NCI-H146 treated with DMSO at 0.1 percent for 48 hours (cell line): ENCODE measurements at regions not wholly inside any gene's neighbourhood (a gene's known extent, or its start where the extent isn't known, plus 50 kb on each side); places are given as distances from the start of the nearest gene placed in this dataset.

Experiments used
- DNase-seq: peaks from one replicate; lab custom pipeline; 2025; ENCODE audit not compliant: unreplicated experiment; lab: John Stamatoyannopoulos, UW

GRCh38 chr2:217538719-217539118, 464.1 kb downstream of the TNS1 start:
- DNase-seq, result no peak

DNA sequence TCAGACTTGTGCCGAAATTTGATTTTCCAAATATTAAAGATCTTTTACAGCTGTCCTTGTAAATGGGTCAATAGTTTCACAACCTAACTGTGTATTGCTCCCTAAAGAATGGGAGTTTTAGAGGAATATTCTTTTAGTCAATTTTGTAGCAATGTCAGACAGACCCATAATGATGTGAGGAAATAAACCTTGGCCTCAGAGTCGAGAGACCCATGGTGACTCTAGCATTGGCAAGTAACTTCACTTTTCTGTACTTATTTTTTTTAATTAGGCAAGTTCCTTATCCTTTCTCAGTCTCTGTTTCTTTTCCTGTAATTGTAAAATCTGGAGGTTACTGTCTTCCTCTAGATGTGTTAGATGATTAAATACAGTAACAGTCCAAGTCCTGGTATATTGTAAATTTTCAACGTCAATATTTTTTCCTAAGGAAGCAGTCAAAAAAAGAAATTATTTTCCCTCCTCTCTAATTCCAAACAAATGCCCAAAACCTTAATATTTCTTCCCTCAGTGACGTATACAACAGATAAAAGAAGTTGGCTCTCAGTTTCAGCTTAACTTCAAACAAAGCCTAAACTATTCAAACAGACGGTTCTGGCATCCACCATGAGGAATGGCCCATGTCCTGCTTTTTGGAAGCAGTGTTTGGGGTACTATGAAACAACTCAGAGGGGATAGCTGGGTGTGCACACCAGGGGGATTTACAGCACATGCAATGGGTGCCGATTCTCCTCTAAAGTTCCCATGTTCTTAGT, 466.7 kb downstream of the TNS1 start:
- no peak for DNase-seq

- no peak for DNase-seq
Measured at GRCh38 chr2:217530392-217531090, 472.3 kb downstream of the TNS1 start.

GRCh38 chr2:217529271-217529670, 473.5 kb downstream of the TNS1 start:
- DNase-seq, result no peak

DNA sequence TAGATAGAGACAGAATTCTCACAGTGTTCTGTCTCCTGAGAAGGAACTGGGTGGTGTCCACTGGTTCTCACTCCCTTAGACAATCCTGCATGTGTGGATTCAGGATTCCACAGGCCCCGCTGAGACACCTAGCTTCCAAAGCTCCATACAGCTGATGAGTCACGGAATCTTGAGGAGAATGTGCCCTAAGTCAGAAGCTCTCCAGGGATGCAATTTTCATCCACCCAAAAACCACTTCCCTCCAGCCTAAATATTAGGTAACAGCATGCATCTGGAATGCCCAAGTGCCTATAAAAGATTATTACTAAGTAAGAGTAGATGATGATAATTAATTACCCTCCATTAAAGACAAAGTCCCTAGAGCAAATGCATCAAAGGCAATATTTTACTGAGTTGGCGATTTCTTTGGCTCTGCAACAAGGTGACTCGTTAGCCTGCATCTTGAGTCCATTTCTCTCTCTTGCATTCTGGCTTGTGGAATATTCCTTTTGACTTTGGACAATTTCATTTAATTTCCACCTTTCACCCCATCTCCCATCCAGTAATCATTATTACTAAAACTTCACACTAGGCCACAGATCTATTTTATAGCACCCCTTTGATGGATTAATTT, 475.1 kb downstream of the TNS1 start:
- no peak for DNase-seq

DNA sequence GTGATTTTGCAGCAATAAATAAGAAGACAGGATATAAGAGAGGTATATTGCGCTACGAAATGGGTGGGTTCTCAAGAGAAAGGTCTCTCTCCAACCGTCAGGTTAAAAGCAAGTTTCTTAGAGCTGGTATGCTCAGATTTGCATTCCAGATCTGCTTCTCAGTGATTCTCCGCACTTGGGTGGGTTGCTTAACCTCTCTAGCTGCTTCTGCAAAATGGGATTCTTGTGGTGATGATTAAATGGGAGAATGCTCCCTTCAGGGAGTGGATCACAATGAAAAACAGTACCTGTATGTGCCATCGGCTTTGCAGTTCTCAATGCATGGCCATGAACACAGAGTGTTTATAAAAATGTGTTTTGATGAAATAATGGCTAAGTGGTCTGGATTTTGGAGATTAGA, 477.7 kb downstream of the TNS1 start:
- DNase-seq, result no peak

GRCh38 chr2:217523286-217523685, 479.5 kb downstream of the TNS1 start:
- DNase-seq, result no peak

DNA sequence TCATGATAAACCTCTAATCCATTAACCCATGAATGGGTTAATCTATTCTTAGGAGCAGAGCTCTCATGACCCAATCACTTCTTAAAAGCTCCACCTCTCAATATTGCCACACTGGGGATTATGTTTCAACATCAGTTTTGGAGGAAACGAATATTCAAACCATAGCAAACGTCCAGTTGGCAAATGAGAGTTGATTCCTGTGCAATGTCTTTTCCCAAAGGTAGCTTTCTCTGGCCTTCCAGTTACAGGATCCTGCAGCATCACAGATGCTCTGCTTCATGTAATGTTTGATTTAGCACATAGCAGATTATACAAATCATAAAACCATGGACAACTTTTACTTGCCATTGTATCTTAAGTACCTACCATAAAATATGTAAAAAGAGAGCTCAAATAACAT, 481.0 kb downstream of the TNS1 start:
- no peak for DNase-seq

DNA sequence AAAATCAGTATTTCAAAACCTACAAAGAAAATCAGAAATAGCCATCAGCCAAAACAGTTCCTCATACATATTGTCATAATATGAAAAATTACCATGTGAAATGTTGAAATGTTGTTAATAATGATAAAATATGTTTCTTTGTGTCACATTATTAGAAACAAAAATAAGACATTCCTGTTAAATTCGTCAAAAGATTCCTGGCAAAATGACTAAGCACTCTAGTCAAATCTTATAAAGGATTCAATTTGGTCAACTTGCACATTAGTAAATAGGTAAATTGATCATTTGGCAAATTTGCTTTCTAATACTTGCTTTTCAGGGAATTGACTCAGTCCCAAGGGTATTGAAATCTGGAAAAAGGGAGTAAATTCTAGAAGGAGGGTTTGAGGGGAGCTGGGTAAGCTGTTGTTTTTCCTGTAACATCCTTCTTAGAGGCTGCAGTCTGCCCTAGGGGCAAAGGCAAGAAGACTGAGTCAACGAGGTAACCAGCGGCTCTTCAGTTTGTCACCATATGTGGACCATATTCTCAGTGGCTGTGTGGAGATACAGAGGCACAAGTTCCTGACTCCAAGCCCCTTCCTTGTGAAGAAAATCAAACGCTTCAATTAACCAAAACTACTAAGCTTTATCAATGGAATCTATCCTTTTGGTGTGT, 482.3 kb downstream of the TNS1 start:
- no peak for DNase-seq

DNA sequence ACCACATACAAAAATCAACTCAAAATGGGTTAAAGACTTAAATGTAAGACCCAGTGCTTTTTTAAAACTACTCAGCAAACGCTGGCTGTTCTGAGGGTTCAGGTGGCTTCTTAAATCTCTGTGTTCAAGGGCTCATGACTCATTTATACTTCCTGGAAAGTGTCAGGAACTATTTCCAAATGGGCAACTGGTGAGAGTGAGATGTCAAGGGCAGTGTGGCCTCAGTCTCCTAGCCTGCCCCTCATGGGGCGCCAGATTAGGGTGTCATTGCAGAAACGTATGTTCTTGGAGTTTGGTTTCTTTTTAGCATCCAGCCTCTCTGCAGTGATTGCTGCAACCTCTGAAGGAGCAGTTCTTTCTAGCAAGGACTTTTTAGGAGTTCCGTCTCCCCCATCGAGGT, 485.4 kb downstream of the TNS1 start:
- no peak for DNase-seq

DNA sequence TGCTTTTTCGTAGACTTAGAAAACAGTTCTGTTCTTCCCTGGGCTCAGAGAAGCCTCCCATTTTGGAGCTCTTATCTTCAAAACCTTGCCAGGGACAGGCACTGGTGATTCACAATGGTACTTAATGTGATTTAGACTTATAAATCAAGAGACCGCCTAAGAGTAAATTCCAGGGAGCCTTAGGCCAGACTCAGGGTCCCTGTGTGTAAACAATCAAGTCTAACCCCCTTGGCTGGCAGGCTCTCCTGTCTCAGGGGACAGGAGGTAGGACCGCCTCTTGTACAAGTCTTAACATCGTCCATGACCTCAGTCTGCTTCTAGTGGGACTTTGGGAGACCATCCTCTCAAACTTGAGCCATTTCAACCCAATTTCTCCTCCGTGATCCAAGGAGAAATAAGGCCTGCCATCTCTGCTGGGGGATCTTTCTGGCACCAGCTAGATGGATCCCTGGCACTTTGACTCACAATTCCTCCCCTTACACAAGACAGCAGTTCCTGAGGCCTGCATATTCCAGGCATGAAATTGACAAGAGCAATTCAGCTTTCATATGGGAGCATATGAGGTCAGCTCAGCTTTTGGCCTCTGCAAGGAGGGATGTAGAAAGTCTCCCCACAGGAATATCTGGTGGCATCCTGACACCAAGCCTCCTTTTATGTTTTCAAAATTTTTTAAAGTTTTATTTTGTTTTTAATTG, 487.0 kb downstream of the TNS1 start:
- no peak for DNase-seq

- DNase-seq, result no peak
Measured at GRCh38 chr2:217513258-217513657, 489.5 kb downstream of the TNS1 start.

GRCh38 chr2:217512728-217513127, 490.1 kb downstream of the TNS1 start:
- no peak for DNase-seq

DNA sequence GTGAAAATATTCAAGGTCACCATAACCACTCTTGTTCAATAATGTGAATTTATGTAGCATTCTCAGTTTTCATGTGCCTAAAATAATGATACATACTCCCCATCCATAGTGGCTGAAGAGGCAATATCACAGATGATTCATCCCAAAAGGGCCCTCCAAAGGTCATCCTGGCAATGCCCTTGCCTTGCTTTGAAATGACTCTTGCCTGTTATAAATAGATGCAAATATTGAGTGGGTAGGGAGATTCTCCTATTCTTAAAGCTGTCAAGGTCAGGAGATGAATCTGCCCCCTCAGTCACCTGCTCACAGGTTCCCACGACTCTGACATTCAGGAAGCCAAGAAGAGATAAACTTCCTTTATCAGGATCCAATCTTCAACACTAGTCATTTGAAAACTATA, 490.5 kb downstream of the TNS1 start:
- DNase-seq, result no peak

GRCh38 chr2:217511850-217512249, 490.9 kb downstream of the TNS1 start:
- DNase-seq, result no peak

- peak; percentile 77 for DNase-seq
Measured at GRCh38 chr2:217510771-217511291, 492.0 kb downstream of the TNS1 start.

DNA sequence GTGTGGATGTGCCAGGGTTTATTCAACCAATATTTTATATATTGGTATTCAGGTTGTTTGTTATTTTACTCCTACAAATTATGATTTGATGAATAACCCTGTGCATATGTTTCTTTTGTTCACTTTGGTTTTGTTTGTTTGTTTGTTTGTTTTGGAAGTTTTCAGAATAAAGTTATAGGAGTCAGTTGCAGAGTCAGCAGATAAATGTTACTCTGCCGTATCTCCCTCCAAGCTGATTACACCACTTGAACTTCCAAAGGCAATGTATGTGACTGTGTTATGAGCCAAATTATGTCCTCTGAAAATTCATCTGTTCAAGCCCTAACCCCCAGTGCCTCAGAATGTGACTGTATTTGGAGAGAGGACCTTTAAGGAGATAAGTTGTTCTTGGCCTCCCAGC, 497.5 kb downstream of the TNS1 start:
- DNase-seq, result no peak

GRCh38 chr2:217501887-217502286, 500.9 kb downstream of the TNS1 start:
- no peak for DNase-seq

GRCh38 chr2:217497843-217498377, 504.9 kb downstream of the TNS1 start:
- no peak for DNase-seq

DNA sequence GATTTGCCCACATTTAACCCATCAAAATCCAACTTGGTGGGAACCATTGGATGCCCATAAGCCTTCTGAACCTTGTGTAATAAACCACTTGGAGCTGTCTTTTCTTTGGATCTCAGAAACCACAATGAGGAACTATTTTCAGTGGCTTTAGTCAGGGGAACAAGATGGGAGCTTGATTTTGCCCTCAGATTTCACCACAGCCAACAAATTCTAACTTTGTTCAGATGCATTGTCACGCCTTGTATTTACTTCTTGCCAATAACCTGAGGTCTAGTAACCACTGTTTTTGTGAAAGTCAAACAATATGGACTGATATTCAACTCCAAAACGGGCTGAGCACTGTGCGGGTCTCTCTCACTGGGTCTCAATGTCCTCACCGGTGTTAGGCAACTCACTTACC, 508.2 kb downstream of the TNS1 start:
- no peak for DNase-seq

DNA sequence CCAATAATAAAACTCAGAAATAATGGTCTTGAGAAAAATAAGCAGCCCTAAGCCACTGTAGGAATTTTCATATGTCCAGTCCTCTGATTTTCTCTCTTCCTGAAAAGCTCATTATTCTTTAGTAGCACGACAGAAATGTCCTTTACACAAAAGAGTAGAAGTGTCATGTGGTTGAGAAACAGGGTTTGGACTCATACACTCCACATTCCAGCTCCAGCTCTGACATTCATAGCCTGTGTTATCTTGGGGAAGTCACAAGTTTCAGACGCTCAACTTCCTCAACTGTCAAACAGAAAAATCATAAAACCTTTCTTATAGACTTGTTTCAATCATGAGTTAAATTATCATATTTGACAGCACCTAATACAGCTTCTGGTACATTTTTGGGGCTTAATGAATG, 511.5 kb downstream of the TNS1 start:
- DNase-seq, result no peak
